ENCODE measurements at regions not wholly inside any gene's neighbourhood (a gene's known extent, or its start where the extent isn't known, plus 50 kb on each side); places are given as distances from the start of the nearest gene placed in this dataset.
A peak's percentile ranks its signal among the peaks of the same experiment; 100 is the strongest.

GRCh38 chr1:163872067-163872466, 550.3 kb downstream of the NUF2 start:
- no peak for DNase-seq
- Histone ChIP-seq H4K8ac (ENCODE audit: low read depth, low read length) (no peak overlapping the region), H3K18ac (ENCODE audit: low read length) (no peak overlapping the region), H3K4me1 (ENCODE audit: control insufficient read depth in 1 of 2, insufficient read depth in 2 of 2, low read length in 2 of 2) (no peaks in the 10 kb centered on the region), H3K23ac (ENCODE audit: low read length) (no peak overlapping the region), H3K79me1 (ENCODE audit: low read length) (no peaks in the 10 kb centered on the region), H4K91ac (ENCODE audit: low read depth, low read length) (no peak overlapping the region), H3K79me2 (ENCODE audit: control insufficient read depth, insufficient read depth, low read length, poor library complexity) (no peaks in the 10 kb centered on the region), H3K9me3 (ENCODE audit: insufficient read depth, low read depth, low read length) (no peaks in the 10 kb centered on the region), H3K27ac (ENCODE audit: low read depth, low read length) (no peak overlapping the region), H2BK5ac (ENCODE audit: low read depth, low read length, poor library complexity) (no peak overlapping the region), H3K14ac (ENCODE audit: low read length) (no peak overlapping the region), H2AFZ (ENCODE audit: insufficient read depth, low read length, poor library complexity) (no peak overlapping the region), H3K36me3 (ENCODE audit: control insufficient read depth in 1 of 2, insufficient read depth in 2 of 2, low read length in 2 of 2) (no peaks in the 10 kb centered on the region), H4K12ac (ENCODE audit: low read depth, low read length) (no peak overlapping the region), H2BK12ac (ENCODE audit: low read length) (no peak overlapping the region), H2BK120ac (ENCODE audit: insufficient read depth, low read length, poor library complexity) (no peak overlapping the region), H3K4me2 (ENCODE audit: low read length) (no peak overlapping the region), H3K27me3 (ENCODE audit: insufficient read depth, low read length) (no peaks in the 10 kb centered on the region), H2AK5ac (ENCODE audit: low read length) (no peak overlapping the region), H3K9ac (ENCODE audit: low read length) (no peak overlapping the region), H3K4ac (ENCODE audit: low read depth, low read length) (no peak overlapping the region), H3K4me3 (ENCODE audit: low read depth, low read length) (no peak overlapping the region)
- no CpG with 5 or more reads among the region's 4 CpGs for WGBS (ENCODE audit: extremely low coverage, insufficient coverage, insufficient read length)

DNA sequence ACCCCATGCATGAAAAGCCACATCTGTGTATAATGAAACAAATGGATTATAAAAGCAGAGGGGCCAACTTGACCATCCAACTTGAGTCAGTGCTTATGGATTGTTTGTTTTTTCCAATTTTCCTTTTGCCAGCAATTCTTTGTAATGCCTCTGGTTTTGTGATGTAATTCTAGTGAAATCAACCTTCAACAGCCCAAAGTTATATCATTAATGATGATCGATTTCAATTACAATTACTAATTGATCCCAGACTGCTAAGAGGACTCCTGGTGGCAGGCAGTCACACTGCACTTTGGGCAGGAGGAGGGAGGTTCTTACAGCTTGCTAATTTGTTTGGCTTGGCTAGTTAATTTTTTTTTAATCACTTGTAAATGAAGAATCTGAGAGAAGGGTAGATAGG, 552.3 kb downstream of the NUF2 start:
- WGBS (ENCODE audit: extremely low coverage, insufficient coverage, insufficient read length) = no CpG with 5 or more reads among the region's 1 CpG

DNA sequence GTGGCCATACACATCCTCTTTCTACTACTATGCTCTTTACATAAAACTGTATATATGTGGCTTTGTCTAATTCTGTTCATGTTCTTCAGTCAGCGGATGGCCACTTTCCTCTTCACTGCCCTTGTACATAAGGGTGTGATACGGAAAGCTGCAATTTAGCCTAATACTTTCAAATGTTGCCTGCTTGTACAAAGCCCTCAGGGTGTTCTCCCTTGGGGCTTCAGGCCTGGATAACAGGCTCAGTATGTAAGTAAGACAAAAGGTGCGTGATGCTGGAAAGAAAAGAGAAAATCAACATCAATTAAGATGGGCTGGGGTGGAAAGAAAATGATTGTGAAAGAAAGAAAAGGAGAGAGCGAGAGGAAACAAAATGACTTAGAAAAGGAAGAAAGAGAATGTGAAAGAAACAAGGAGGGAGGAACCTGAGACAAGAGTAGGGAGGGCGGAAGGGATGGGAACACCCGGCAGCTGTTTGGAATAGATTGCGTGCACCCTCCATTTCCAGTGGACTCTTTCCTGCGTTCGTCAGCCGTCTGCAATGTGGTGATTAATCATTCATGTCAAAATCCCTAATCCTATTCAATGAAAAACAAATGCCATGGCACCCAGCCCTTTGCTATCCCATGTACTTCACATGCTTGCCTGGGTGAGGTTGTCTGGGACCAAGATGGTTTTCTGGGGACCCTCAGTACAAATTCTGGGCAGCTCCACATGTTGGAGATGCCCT, 553.6 kb downstream of the NUF2 start:
- H4K91ac ChIP-seq (ENCODE audit: low read depth, low read length) = no peak overlapping the region
- 100% methylated on average over 1 of the region's 10 CpGs for WGBS (ENCODE audit: extremely low coverage, insufficient coverage, insufficient read length)
- H3K4me2 ChIP-seq (ENCODE audit: low read length) = no peak overlapping the region
- H3K9me3 ChIP-seq (ENCODE audit: insufficient read depth, low read depth, low read length) = no peaks in the 10 kb centered on the region
- no peak for DNase-seq
- no peak overlapping the region for H3K27ac ChIP-seq (ENCODE audit: low read depth, low read length)
- H3K18ac ChIP-seq (ENCODE audit: low read length) = no peak overlapping the region
- H2BK120ac ChIP-seq (ENCODE audit: insufficient read depth, low read length, poor library complexity) = no peak overlapping the region
- H3K23ac ChIP-seq (ENCODE audit: low read length) = no peak overlapping the region
- H3K79me2 ChIP-seq (ENCODE audit: control insufficient read depth, insufficient read depth, low read length, poor library complexity) = no peaks in the 10 kb centered on the region
- H3K4me3 ChIP-seq (ENCODE audit: low read depth, low read length) = no peak overlapping the region
- H4K8ac ChIP-seq (ENCODE audit: low read depth, low read length) = no peak overlapping the region
- H3K36me3 ChIP-seq (ENCODE audit: control insufficient read depth in 1 of 2, insufficient read depth in 2 of 2, low read length in 2 of 2) = no peaks in the 10 kb centered on the region
- no peak overlapping the region for H2BK5ac ChIP-seq (ENCODE audit: low read depth, low read length, poor library complexity)
- H2BK12ac ChIP-seq (ENCODE audit: low read length) = no peak overlapping the region
- no peaks in the 10 kb centered on the region for H3K27me3 ChIP-seq (ENCODE audit: insufficient read depth, low read length)
- no peak overlapping the region for H2AFZ ChIP-seq (ENCODE audit: insufficient read depth, low read length, poor library complexity)
- H3K4ac ChIP-seq (ENCODE audit: low read depth, low read length) = no peak overlapping the region
- no peak overlapping the region for H3K14ac ChIP-seq (ENCODE audit: low read length)
- no peak overlapping the region for H4K12ac ChIP-seq (ENCODE audit: low read depth, low read length)
- H2AK5ac ChIP-seq (ENCODE audit: low read length) = no peak overlapping the region
- no peaks in the 10 kb centered on the region for H3K4me1 ChIP-seq (ENCODE audit: control insufficient read depth in 1 of 2, insufficient read depth in 2 of 2, low read length in 2 of 2)
- no peak overlapping the region for H3K9ac ChIP-seq (ENCODE audit: low read length)
- no peaks in the 10 kb centered on the region for H3K79me1 ChIP-seq (ENCODE audit: low read length)

More for the DNA sequence above, 552.3 kb downstream of the NUF2 start:
- no peak overlapping the region for H2AFZ ChIP-seq (ENCODE audit: insufficient read depth, low read length, poor library complexity)
- no peak overlapping the region for H3K18ac ChIP-seq (ENCODE audit: low read length)
- no peaks in the 10 kb centered on the region for H3K4me1 ChIP-seq (ENCODE audit: control insufficient read depth in 1 of 2, insufficient read depth in 2 of 2, low read length in 2 of 2)
- no peak overlapping the region for H4K12ac ChIP-seq (ENCODE audit: low read depth, low read length)
- no peak overlapping the region for H2BK12ac ChIP-seq (ENCODE audit: low read length)
- no peak for DNase-seq
- no peaks in the 10 kb centered on the region for H3K36me3 ChIP-seq (ENCODE audit: control insufficient read depth in 1 of 2, insufficient read depth in 2 of 2, low read length in 2 of 2)
- H4K8ac ChIP-seq (ENCODE audit: low read depth, low read length) = no peak overlapping the region
- H3K79me1 ChIP-seq (ENCODE audit: low read length) = no peaks in the 10 kb centered on the region
- no peak overlapping the region for H4K91ac ChIP-seq (ENCODE audit: low read depth, low read length)
- no peak overlapping the region for H2BK120ac ChIP-seq (ENCODE audit: insufficient read depth, low read length, poor library complexity)
- H3K27ac ChIP-seq (ENCODE audit: low read depth, low read length) = no peak overlapping the region
- H3K4ac ChIP-seq (ENCODE audit: low read depth, low read length) = no peak overlapping the region
- H3K27me3 ChIP-seq (ENCODE audit: insufficient read depth, low read length) = no peaks in the 10 kb centered on the region
- H3K9ac ChIP-seq (ENCODE audit: low read length) = no peak overlapping the region
- H2BK5ac ChIP-seq (ENCODE audit: low read depth, low read length, poor library complexity) = no peak overlapping the region
- no peak overlapping the region for H3K4me2 ChIP-seq (ENCODE audit: low read length)
- H3K4me3 ChIP-seq (ENCODE audit: low read depth, low read length) = no peak overlapping the region
- H2AK5ac ChIP-seq (ENCODE audit: low read length) = no peak overlapping the region
- no peaks in the 10 kb centered on the region for H3K9me3 ChIP-seq (ENCODE audit: insufficient read depth, low read depth, low read length)
- no peak overlapping the region for H3K14ac ChIP-seq (ENCODE audit: low read length)
- H3K79me2 ChIP-seq (ENCODE audit: control insufficient read depth, insufficient read depth, low read length, poor library complexity) = no peaks in the 10 kb centered on the region
- no peak overlapping the region for H3K23ac ChIP-seq (ENCODE audit: low read length)

- no peak overlapping the region for H2BK12ac ChIP-seq (ENCODE audit: low read length)
- H3K9ac ChIP-seq (ENCODE audit: low read length) = no peak overlapping the region
- H3K79me2 ChIP-seq (ENCODE audit: control insufficient read depth, insufficient read depth, low read length, poor library complexity) = no peaks in the 10 kb centered on the region
- no peak overlapping the region for H3K4ac ChIP-seq (ENCODE audit: low read depth, low read length)
- H4K91ac ChIP-seq (ENCODE audit: low read depth, low read length) = no peak overlapping the region
- H3K14ac ChIP-seq (ENCODE audit: low read length) = no peak overlapping the region
- no peaks in the 10 kb centered on the region for H3K9me3 ChIP-seq (ENCODE audit: insufficient read depth, low read depth, low read length)
- WGBS (ENCODE audit: extremely low coverage, insufficient coverage, insufficient read length) = no CpG with 5 or more reads among the region's 6 CpGs
- no peak overlapping the region for H3K27ac ChIP-seq (ENCODE audit: low read depth, low read length)
- no peaks in the 10 kb centered on the region for H3K27me3 ChIP-seq (ENCODE audit: insufficient read depth, low read length)
- no peak overlapping the region for H2BK120ac ChIP-seq (ENCODE audit: insufficient read depth, low read length, poor library complexity)
- no peak overlapping the region for H3K23ac ChIP-seq (ENCODE audit: low read length)
- no peaks in the 10 kb centered on the region for H3K79me1 ChIP-seq (ENCODE audit: low read length)
- H3K18ac ChIP-seq (ENCODE audit: low read length) = no peak overlapping the region
- H2AFZ ChIP-seq (ENCODE audit: insufficient read depth, low read length, poor library complexity) = no peak overlapping the region
- H4K8ac ChIP-seq (ENCODE audit: low read depth, low read length) = no peak overlapping the region
- no peak overlapping the region for H2AK5ac ChIP-seq (ENCODE audit: low read length)
- H3K4me2 ChIP-seq (ENCODE audit: low read length) = no peak overlapping the region
- no peak overlapping the region for H4K12ac ChIP-seq (ENCODE audit: low read depth, low read length)
- no peaks in the 10 kb centered on the region for H3K36me3 ChIP-seq (ENCODE audit: control insufficient read depth in 1 of 2, insufficient read depth in 2 of 2, low read length in 2 of 2)
- peak in 1 of 2 donors; percentile 26 for DNase-seq
- H2BK5ac ChIP-seq (ENCODE audit: low read depth, low read length, poor library complexity) = no peak overlapping the region
- H3K4me3 ChIP-seq (ENCODE audit: low read depth, low read length) = no peak overlapping the region
- no peaks in the 10 kb centered on the region for H3K4me1 ChIP-seq (ENCODE audit: control insufficient read depth in 1 of 2, insufficient read depth in 2 of 2, low read length in 2 of 2)
Measured at GRCh38 chr1:163875927-163876320, 554.2 kb downstream of the NUF2 start.
